OCI-LY1 (cell line): ENCODE measurements at regions not wholly inside any gene's neighbourhood (a gene's known extent, or its start where the extent isn't known, plus 50 kb on each side); places are given as distances from the start of the nearest gene placed in this dataset.

ENCODE experiments used
- H2AFZ ChIP-seq: fragments of 200-600 bp; sonication (generic), shearing (Covaris generic); 2 replicates; pipeline ENCODE4 v1.6.0; 2014; ENCODE audit warnings: antibody characterized with exemption, mild to moderate bottlenecking, low read length
- H3F3A ChIP-seq: fragments of 200-600 bp; sonication (generic), shearing (Covaris generic); 2 replicates; pipeline ENCODE4 v1.6.0; 2014; ENCODE audit warnings: mild to moderate bottlenecking, antibody characterized with exemption, low read length, moderate library complexity; ENCODE audit not compliant: insufficient read depth
- H3K27ac ChIP-seq: fragments of 200-600 bp; sonication (generic); 2 replicates; pipeline ENCODE4 v1.5.1; 2014; ENCODE audit warnings: low read length, mixed run types, mild to moderate bottlenecking, low read depth; ENCODE audit not compliant: poor library complexity, severe bottlenecking
- H3K27me3 ChIP-seq: fragments of 200-600 bp; sonication (generic); 2 replicates; pipeline ENCODE4 v1.6.0; 2014; ENCODE audit warnings: antibody characterized with exemption, mild to moderate bottlenecking, low read length, moderate library complexity; ENCODE audit not compliant: insufficient read depth
- H3K36me3 ChIP-seq: fragments of 200-600 bp; sonication (generic); 2 replicates; pipeline ENCODE4 v1.6.1; 2014; ENCODE audit warnings: mild to moderate bottlenecking, antibody characterized with exemption, low read length, moderate library complexity, mixed read lengths; ENCODE audit not compliant: insufficient read depth
- H3K4me1 ChIP-seq: fragments of 200-600 bp; sonication (generic); 2 replicates; pipeline ENCODE4 v1.5.1; 2014; ENCODE audit warnings: mild to moderate bottlenecking, low read length, moderate library complexity; ENCODE audit not compliant: insufficient read depth, severe bottlenecking
- H3K4me2 ChIP-seq: fragments of 200-600 bp; sonication (generic), shearing (Covaris generic); 2 replicates; pipeline ENCODE4 v1.6.1; 2014; ENCODE audit warnings: low read length
- H3K4me3 ChIP-seq: fragments of 200-600 bp; sonication (generic); 2 replicates; pipeline ENCODE4 v1.5.1; 2014; ENCODE audit warnings: low read length, low read depth, mild to moderate bottlenecking, mixed read lengths; ENCODE audit not compliant: poor library complexity, severe bottlenecking
- H3K79me2 ChIP-seq: fragments of 200-600 bp; shearing (Covaris generic); 2 replicates; pipeline ENCODE4 v1.6.1; 2016; ENCODE audit warnings: mixed run types, low read length, mixed read lengths; ENCODE audit not compliant: insufficient read depth
- H3K9ac ChIP-seq: fragments of 200-600 bp; sonication (generic), shearing (Covaris generic); 2 replicates; pipeline ENCODE4 v1.6.1; 2014; ENCODE audit warnings: mild to moderate bottlenecking, low read length, mixed read lengths
- H3K9me2 ChIP-seq: fragments of 200-600 bp; sonication (generic), shearing (Covaris generic); 2 replicates; pipeline ENCODE4 v1.6.1; 2014; ENCODE audit warnings: low read depth, mild to moderate bottlenecking, low read length, mixed read lengths
- H3K9me3 ChIP-seq: fragments of 200-600 bp; shearing (Covaris generic); 2 replicates; pipeline ENCODE4 v1.6.1; 2014; ENCODE audit warnings: low read length, mixed read lengths
- H4K20me1 ChIP-seq: fragments of 200-600 bp; sonication (generic), shearing (Covaris generic); 2 replicates; pipeline ENCODE4 v1.6.0; 2016; ENCODE audit warnings: mild to moderate bottlenecking, low read length; ENCODE audit not compliant: insufficient read depth
- CTCF ChIP-seq: fragments of 200-600 bp; sonication (generic), shearing (Covaris generic); IDR thresholded peaks from 2 replicates; pipeline ENCODE4 v1.5.1; 2017; ENCODE audit warnings: mild to moderate bottlenecking, antibody characterized with exemption, low read length, moderate library complexity, mixed read lengths
- EZH2 ChIP-seq: fragments of 200-600 bp; sonication (generic), shearing (Covaris generic); IDR thresholded peaks from 2 replicates; pipeline ENCODE4 v1.8.0; 2017; ENCODE audit warnings: borderline replicate concordance, mixed run types, mild to moderate bottlenecking, antibody characterized with exemption, low read length, moderate library complexity, mixed read lengths

GRCh38 chr1:101105877-101106276 lies 80.3 kb upstream of the DPH5 start:
- no peaks in the 10 kb centered on the region for H3F3A ChIP-seq
- H3K79me2 ChIP-seq: no peaks in the 10 kb centered on the region
- H3K27me3 ChIP-seq: no peaks in the 10 kb centered on the region
- H3K9ac ChIP-seq: no peak overlapping the region
- H3K36me3 ChIP-seq: no peaks in the 10 kb centered on the region
- H3K4me1 ChIP-seq: no peaks in the 10 kb centered on the region
- no peak for TF ChIP-seq EZH2
- TF ChIP-seq CTCF: no peak
- H3K4me3 ChIP-seq: no peak overlapping the region
- H2AFZ ChIP-seq: no peak overlapping the region
- no peak overlapping the region for H3K27ac ChIP-seq
- no peaks in the 10 kb centered on the region for H3K9me2 ChIP-seq
- no peak overlapping the region for H3K4me2 ChIP-seq
- no peaks in the 10 kb centered on the region for H4K20me1 ChIP-seq
- H3K9me3 ChIP-seq: no peaks in the 10 kb centered on the region

GRCh38 chr1:101102426-101103156 lies 77.0 kb upstream of the DPH5 start:
- Histone ChIP-seq H4K20me1 (no peaks in the 10 kb centered on the region), H3K4me3 (no peak overlapping the region), H3F3A (no peaks in the 10 kb centered on the region), H3K27ac (no peak overlapping the region), H3K9ac (no peak overlapping the region), H3K9me3 (no peaks in the 10 kb centered on the region), H3K4me1 (no peaks in the 10 kb centered on the region), H3K36me3 (no peaks in the 10 kb centered on the region), H3K27me3 (no peaks in the 10 kb centered on the region), H2AFZ (no peak overlapping the region), H3K4me2 (no peak overlapping the region), H3K79me2 (no peaks in the 10 kb centered on the region), H3K9me2 (no peaks in the 10 kb centered on the region)
- TF ChIP-seq EZH2 (no peak), CTCF (no peak)

DNA sequence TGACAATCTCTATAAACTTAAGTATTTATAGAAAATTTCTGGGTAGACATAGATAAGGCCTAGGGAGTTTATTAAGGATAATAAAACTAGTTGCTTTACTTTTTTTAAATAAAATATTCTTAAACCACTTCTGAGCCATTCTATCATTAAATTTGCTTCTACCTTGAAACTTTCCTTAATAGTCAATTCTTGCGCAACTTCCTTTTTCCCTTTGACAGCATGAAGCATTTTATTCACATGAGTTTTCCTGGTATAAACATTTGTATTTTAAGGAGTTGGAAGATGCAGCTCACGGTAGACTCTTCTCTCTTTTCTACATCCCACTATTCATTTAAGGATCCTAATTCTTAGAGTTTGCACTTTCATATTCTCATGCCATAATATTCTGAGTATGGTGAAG lies 75.8 kb upstream of the DPH5 start:
- no peaks in the 10 kb centered on the region for H3K79me2 ChIP-seq
- H2AFZ ChIP-seq: no peak overlapping the region
- no peak overlapping the region for H3K27ac ChIP-seq
- no peak overlapping the region for H3K9ac ChIP-seq
- H3K4me3 ChIP-seq: no peak overlapping the region
- H3K27me3 ChIP-seq: no peaks in the 10 kb centered on the region
- H4K20me1 ChIP-seq: no peaks in the 10 kb centered on the region
- no peaks in the 10 kb centered on the region for H3K9me2 ChIP-seq
- H3K36me3 ChIP-seq: no peaks in the 10 kb centered on the region
- TF ChIP-seq CTCF (no peak), EZH2 (no peak)
- no peaks in the 10 kb centered on the region for H3K4me1 ChIP-seq
- H3K4me2 ChIP-seq: no peak overlapping the region
- H3K9me3 ChIP-seq: no peaks in the 10 kb centered on the region
- H3F3A ChIP-seq: no peaks in the 10 kb centered on the region
